ENCODE measurements at regions not wholly inside any gene's neighbourhood (a gene's known extent, or its start where the extent isn't known, plus 50 kb on each side); places are given as distances from the start of the nearest gene placed in this dataset.
"Not testable (repeated sequence)": the region's sequence is repeated elsewhere in the genome, so short reads cannot be mapped to it uniquely, and the experiment has no call there.

GRCh38 chr18:6564950-6565814 is 150.5 kb upstream of the L3MBTL4 start:
- no peak for DNase-seq (ENCODE audit: low spot score)
- intact Hi-C loops (cut with DNase I): no loop called here

DNA sequence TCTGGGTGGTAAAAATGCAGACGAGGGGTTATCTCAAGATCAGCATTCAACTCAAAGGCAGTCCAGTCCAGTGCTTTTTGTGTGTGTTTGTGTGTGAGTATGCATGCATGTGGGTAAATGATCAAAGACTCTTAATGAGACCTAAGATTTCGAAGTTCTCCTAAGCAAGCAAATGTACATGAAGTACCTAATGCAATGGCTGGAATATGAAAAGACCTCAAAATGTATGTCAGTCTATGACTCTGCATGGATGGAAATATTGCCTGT is 151.0 kb upstream of the L3MBTL4 start:
- intact Hi-C loops (cut with DNase I): no loop called here
- no peak for DNase-seq (ENCODE audit: low spot score)

GRCh38 chr18:6566338-6566911 is 151.7 kb upstream of the L3MBTL4 start:
- intact Hi-C loops (cut with DNase I): no loop called here
- DNase-seq (ENCODE audit: low spot score): no peak

- DNase-seq (ENCODE audit: low spot score): no peak
- intact Hi-C loops (cut with DNase I): no loop called here
Observed at GRCh38 chr18:6569813-6570212, 155.1 kb upstream of the L3MBTL4 start.

DNA sequence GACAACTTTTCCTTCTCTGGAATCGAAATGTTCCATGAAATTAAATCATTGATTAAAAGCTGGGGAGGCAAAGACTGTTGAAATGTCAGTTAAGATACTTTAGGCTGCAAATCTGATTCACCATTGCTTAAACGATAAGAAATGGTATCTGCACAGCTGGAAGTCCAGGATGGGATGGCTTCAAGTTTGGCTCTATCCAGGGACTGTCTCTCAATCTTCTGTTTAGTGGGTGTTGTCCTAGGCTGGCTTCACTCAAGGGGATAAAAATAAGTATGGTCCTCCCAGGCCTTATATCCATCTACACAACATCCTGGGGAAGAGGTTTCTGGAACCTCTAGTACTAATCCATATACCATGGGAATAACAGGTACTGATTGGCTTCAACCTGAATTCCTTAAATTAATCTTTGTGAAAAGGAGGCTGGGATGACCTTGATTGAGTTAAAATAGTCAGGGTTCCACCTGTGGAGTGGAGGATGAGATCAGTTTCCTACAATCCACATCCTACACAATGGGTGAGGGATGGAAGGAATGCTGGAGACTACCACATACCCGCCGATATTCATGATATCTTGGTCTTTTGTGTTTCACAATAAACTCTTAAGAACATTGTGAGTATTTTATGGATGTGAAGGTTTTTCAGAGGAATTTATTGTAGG is 156.0 kb upstream of the L3MBTL4 start:
- no peak for DNase-seq (ENCODE audit: low spot score)
- intact Hi-C loops (cut with DNase I): no loop called here

DNA sequence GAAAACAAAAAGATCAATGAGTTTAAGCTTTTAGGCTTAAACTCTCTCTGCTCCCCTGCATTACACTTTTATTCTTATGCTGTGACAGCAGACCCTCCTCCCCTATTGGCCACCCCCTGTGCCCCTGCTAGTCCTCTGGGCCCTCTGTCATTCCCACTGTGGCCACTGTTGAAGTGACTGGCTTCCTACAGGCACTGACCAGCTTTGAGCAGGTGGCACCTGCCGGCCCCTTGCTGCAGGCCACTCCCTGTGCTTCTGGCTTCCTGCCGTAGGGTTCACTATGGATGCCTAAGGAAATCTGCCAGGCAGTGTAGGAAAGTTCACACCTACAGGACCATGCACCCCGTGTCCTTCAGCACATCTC is 156.5 kb upstream of the L3MBTL4 start:
- intact Hi-C loops (cut with DNase I): no loop called here
- no peak for DNase-seq (ENCODE audit: low spot score)

DNA sequence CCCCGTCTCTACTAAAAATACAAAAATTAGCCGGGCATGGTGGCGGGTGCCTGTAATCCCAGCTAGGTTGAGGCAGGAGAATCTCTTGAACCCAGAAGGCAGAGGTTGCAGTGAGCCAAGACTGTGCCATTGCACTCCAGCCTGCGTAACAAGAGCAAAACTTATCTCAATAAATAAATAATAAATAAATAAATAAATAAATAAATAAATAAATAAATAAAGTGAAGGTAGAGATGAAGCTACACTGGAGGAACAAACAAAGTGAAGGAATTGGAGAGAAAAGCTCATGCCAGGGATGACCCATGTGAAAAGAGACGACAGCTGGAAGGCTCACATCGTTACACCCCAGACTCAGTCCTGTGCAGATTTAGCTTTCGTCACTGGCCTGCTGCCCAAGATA is 157.3 kb upstream of the ARHGAP28 start:
- DNase-seq (ENCODE audit: low spot score); intact Hi-C loops (cut with DNase I): not testable (repeated sequence)

DNA sequence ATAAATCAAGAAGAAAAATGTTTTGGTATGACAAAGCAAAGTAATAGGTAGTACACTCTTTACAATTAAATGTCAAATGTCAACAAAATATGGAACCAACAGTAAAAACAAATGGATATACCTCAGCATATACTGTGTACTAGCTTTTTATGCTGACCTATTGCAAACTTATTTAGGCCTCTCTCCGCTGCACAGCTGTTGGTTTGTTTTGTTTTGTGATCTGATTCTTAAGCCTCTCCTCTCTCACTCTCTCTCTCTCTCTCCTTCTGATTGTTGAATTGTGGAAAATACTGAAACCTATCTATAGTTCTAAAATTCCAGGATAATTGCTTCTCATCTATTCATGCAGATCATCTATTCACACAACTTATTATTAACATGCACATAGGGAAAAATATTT is 154.9 kb upstream of the ARHGAP28 start:
- intact Hi-C loops (cut with DNase I): no loop called here
- DNase-seq (ENCODE audit: low spot score): no peak

GRCh38 chr18:6575908-6576307 is 153.6 kb upstream of the ARHGAP28 start:
- intact Hi-C loops (cut with DNase I): no loop called here
- DNase-seq (ENCODE audit: low spot score): no peak

- intact Hi-C loops (cut with DNase I): no loop called here
- no peak for DNase-seq (ENCODE audit: low spot score)
Observed at GRCh38 chr18:6576718-6577375, 152.7 kb upstream of the ARHGAP28 start.

- DNase-seq (ENCODE audit: low spot score): no peak
- intact Hi-C loops (cut with DNase I): no loop called here
Observed at GRCh38 chr18:6578686-6579085, 150.8 kb upstream of the ARHGAP28 start.

DNA sequence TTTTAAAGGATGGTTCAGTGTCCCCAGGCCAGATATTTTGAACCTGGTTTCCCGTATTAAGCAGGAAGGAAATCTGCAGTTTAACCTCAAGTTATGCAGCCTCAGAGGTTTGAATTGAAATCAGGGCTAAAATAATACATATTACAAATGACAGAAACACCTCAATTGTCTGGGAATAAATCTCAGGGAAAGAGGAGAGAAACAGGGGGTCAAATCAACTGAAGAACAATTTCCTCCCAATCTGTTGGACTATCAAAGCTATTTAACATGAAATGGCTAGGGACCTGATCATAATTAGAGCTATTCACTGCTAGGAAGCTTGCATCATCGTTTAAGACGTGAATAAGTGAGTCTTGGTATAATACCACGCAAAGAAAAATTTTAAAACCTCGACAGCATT is 150.0 kb upstream of the ARHGAP28 start:
- intact Hi-C loops (cut with DNase I): no loop called here

GRCh38 chr18:6580401-6580800 is 149.1 kb upstream of the ARHGAP28 start:
- no peak for DNase-seq (ENCODE audit: low spot score)
- intact Hi-C loops (cut with DNase I): no loop called here

More for the DNA sequence above, 150.0 kb upstream of the ARHGAP28 start:
- no peak for DNase-seq (ENCODE audit: low spot score)

GRCh38 chr18:6589923-6590322 is 139.6 kb upstream of the ARHGAP28 start:
- DNase-seq (ENCODE audit: low spot score): no peak
- intact Hi-C loops (cut with DNase I): no loop called here

DNA sequence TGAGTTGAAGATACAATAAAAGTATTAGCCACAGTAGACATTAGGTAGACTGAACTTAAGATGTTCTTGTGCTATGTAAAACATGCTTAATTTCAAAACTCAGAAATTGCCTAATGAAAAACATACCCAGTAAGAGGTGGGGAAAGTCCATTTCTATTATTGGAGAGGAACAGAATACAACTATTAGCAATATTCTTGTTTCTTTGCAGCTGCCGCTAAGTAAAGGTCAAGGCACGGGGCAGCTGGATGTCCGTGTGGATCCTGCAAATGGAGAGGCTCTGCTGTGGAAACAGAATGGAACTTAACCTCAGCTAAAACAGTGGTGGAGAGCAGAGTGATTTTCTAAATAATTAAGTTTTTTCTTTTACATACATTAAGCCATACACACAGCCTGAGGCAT is 139.2 kb upstream of the ARHGAP28 start:
- DNase-seq (ENCODE audit: low spot score): no peak
- intact Hi-C loops (cut with DNase I): no loop called here

- DNase-seq (ENCODE audit: low spot score): no peak
- intact Hi-C loops (cut with DNase I): no loop called here
Observed at GRCh38 chr18:6591491-6591890, 138.0 kb upstream of the ARHGAP28 start.

DNA sequence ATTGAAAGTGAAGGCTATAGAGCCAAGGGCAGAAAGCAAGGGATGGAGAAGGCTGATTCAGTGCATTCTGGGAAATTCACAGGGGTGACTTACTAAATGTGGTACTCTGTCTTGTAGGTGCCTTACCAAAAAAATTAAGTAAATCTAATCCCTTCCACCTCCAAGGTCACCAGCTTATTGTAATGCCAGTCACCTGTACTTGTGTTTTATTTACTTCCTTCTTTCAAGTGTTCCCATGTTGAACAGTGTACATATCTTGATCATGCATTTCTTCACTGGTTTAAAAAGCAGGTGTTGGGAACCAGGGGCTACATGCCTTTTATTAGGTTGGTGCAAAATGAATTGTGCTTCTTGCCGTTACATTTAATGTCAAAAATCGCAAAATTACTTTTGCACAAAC is 137.0 kb upstream of the ARHGAP28 start:
- intact Hi-C loops (cut with DNase I): no loop called here
- no peak for DNase-seq (ENCODE audit: low spot score)

DNA sequence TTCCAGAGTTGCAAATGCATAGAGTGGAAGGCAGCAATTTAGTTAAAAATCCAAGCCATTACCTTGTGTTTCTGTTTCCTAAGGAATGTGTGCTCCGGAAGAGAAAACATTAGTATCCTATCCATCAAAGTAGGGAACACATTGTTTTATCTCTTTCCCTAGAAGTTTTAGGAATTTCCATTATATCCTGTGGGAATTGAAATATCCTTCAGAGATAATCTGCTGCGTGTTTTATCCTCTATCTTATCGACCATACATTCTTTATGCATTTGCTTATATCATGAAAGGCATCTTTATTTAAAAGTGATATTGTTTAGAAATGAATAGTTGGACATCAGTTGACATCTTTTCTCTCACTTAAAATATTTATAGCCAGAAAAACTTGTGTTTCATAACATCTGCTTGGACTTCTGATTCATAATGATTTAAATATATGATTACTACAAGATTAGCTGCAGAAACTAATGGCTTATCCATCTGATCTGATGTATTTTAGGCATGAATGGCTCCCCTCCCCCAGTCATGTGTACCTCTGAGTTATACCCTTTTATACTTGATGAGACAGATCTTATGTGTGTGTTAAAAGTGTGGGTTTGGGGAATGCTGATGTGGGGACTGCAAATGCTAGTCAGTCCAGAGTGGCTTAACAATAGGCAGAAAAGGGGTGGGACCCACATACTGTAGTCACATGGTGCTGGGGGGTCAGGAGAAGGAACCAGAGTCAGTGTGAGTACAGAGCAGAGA is 136.2 kb upstream of the ARHGAP28 start:
- no peak for DNase-seq (ENCODE audit: low spot score)
- intact Hi-C loops (cut with DNase I): no loop called here

- DNase-seq (ENCODE audit: low spot score): no peak
- intact Hi-C loops (cut with DNase I): no loop called here
Observed at GRCh38 chr18:6595666-6596065, 133.8 kb upstream of the ARHGAP28 start.

DNA sequence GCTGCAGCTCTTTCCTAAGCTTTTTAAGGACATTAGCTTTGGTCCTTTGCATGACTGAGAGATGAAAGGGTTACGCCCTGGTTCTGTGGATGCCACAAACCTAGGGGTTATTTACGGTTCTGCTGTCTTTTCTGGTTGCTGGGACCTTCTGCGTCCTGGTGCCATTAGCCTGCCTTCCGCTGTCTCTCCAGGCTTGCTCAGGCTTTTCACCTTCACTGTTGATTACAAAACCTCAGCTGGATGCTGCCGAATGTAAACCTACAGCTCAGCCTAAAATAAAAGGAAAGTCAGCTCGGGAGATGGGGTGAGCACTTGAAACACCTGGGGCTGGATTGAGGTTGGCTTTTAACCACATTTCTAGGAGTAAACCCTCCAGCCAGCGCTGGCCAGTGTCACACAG is 130.9 kb upstream of the ARHGAP28 start:
- intact Hi-C loops (cut with DNase I): no loop called here
- DNase-seq (ENCODE audit: low spot score): no peak
